HG03135 (cell line): ENCODE measurements at regions not wholly inside any gene's neighbourhood (a gene's known extent, or its start where the extent isn't known, plus 50 kb on each side); places are given as distances from the start of the nearest gene placed in this dataset.
"Not testable (repeated sequence)": the region's sequence is repeated elsewhere in the genome, so short reads cannot be mapped to it uniquely, and the experiment has no call there.

Source experiments
- ATAC-seq: cut with Tn5 transposase; IDR thresholded peaks from one replicate; pipeline ENCODE4 v1.9.1; 2021; ENCODE audit warnings: mild to moderate bottlenecking, moderate library complexity; ENCODE audit not compliant: unreplicated experiment

DNA sequence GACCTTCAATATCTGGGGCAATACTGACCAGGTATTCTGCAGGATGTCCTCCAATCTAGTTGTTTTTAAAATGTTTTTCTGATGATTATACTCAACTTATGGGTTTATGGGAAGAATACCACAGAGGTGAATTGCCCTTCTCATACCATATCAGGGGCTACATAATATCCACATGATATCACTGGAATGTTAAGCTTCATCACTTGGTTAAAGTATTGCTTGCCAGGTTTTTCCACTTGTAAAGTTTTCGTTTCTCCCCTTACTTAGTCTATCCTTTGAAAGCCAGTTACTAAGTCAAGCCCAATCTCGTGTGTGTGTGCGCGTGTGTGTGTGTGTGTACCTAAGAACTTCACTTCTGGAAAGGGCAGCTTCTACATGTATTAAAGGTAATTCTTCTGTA, 980.9 kb upstream of the FBXO33 start:
- ATAC-seq = no peak

- no peak for ATAC-seq
These were observed 978.5 kb upstream of the FBXO33 start for GRCh38 chr14:40410708-40411107.

DNA sequence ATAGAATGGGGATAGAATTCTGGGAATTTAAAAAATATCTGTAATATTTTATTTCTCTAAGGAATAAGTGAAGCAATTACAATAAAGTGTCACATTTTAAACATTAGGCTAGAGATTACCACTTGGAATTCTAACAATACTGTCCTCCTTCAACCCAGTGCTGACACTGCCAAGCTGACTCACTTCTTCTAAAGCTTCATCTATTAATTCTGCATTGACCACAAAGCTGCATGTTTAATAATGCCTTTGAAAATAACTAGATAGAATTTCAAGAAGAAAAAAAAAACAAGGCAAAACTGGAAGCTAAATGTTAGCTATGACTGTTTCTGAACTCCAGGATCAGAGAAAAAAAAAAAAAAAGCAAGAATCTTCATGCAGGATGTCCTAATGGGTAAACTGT, 970.7 kb upstream of the FBXO33 start:
- no peak for ATAC-seq

DNA sequence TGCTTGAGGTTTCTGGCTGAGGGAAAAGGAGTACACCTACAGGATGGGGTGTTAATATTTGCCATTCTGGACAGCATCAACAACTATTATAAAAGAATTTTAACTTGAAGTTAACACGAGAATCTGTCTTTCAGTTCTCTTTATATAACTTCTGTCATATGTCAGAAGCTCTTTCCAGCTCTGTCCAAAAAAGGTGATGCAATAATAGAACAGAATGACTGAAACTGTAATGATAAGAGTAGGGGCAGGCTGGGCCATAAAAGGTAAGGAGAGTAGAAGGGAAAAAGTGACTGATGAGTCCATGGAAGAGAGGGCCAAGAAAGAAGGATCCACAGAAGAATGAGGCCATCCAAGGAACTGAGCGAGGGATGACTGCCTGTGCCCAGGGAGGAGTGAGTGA, 966.7 kb upstream of the FBXO33 start:
- no peak for ATAC-seq

- no peak for ATAC-seq
These were observed 962.6 kb upstream of the FBXO33 start for GRCh38 chr14:40394634-40395340.

DNA sequence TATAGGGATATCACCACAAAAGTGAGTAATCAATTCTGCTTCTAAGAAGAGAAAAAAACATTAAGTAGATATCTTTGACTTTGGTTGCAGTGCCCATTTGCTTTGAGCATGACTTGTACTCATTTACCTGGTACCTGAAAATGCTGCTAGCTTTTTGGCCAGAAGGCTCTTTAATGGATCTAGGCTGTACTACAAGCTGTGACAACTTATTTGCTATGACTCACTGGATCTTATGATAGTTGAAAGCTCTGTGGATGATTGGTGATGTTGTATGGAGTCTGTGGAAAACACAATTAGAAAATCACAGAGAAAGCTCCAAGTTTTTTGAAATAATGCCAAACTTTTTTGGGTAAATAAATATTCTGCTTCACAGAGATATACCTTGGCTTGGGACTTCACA, 960.9 kb upstream of the FBXO33 start:
- ATAC-seq = no peak

- no peak for ATAC-seq
These were observed 954.2 kb upstream of the FBXO33 start for GRCh38 chr14:40386433-40386832.

GRCh38 chr14:40374221-40374620, 942.0 kb upstream of the FBXO33 start:
- ATAC-seq = no peak

- no peak for ATAC-seq
These were observed 938.8 kb upstream of the FBXO33 start for GRCh38 chr14:40371011-40371410.

- no peak for ATAC-seq
These were observed 936.1 kb upstream of the FBXO33 start for GRCh38 chr14:40368314-40368713.

DNA sequence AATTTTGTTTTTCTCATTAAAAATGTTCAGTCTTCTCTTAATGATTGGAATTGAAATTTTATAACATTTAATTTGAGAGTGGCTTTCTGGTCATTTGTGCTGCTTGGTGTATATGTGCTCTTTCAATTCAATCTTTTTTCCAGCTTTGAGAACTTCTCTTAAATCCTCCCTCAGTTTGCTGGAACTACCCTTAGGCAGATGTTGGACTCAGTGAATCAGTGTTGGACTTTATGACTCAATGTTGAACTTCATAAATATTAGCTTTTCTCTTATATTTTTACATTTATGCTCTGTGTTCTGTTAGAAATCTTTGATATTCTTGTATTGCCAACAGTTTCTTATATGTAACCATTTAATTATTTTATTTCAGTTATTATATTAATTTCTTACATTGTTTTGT, 935.5 kb upstream of the FBXO33 start:
- ATAC-seq = no peak

- ATAC-seq = no peak
These were observed 933.1 kb upstream of the FBXO33 start for GRCh38 chr14:40365305-40365704.

- ATAC-seq = no peak
These were observed 930.6 kb upstream of the FBXO33 start for GRCh38 chr14:40362856-40363255.

GRCh38 chr14:40354754-40355153, 922.5 kb upstream of the FBXO33 start:
- no peak for ATAC-seq

- not testable (repeated sequence) for ATAC-seq
These were observed 915.9 kb upstream of the FBXO33 start for GRCh38 chr14:40348104-40348503.

GRCh38 chr14:40347675-40348074, 915.4 kb upstream of the FBXO33 start:
- ATAC-seq = no peak

DNA sequence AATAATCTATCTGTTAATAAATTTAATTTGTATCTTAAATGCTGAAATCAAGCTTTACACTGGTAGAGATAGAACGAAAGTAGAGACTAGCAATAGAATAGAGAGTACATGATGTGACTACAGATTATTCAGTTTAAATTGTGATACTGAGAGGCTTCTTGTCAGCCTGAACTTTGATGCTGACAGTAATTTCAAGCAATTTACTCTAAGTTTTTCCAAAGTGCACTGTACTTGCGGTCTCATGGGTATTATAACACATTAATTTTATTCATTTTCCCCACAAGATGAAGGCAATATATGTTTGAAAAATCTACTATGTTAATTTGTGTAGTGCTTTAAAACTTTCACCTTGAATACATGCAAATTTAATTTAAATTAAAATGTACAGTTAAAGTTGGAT, 914.0 kb upstream of the FBXO33 start:
- ATAC-seq = no peak

DNA sequence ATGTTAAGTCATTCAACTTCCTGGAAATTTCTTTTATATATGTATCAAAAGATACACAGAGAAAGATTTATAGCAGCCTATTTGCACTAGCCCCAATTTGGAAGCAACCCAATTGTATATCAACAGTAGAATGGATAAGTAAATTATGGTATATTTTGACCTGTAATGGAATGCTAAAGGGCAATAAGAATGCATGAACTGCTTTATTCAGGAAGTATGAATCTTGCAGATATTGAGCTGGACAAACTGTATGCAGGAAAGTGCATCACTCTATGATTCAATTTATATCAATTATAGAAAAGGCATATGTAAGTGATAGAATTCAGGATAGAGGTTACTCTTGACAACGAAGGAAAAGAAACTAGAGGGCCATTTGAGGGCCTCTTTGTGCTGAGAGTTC, 913.1 kb upstream of the FBXO33 start:
- ATAC-seq = no peak

- ATAC-seq = no peak
These were observed 908.5 kb upstream of the FBXO33 start for GRCh38 chr14:40340708-40341107.

DNA sequence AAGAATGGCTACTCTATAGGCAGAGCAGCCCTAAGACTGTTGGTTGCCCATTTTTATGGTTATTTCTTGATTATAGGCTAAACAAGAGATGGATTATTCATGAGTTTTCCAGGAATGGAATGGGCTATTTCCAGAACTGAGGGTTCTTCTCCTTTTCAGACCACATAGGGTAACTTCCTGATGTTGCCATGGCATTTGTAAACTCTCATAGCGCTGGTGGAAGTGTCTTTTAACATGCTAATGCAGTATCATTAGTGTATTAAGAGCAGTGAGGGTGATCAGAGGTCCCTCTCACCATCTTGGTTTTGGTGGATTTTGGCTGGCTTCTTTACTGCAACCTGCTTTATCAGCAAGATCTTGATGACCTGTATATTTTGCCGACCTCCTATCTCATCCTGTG, 904.6 kb upstream of the FBXO33 start:
- no peak for ATAC-seq

DNA sequence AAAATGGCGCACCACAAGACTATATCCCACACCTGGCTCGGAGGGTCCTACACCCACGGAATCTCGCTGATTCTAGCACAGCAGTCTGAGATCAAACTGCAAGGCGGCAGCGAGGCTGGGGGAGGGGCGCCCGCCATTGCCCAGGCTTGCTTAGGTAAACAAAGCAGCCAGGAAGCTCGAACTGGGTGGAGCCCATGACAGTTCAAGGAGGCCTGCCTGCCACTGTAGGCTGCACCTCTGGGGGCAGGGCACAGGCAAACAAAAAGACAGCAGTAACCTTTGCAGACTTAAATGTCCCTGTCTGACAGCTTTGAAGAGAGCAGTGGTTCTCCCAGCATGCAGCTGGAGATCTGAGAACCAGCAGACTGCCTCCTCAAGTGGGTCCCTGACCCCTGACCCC, 894.3 kb upstream of the FBXO33 start:
- ATAC-seq = not testable (repeated sequence)

DNA sequence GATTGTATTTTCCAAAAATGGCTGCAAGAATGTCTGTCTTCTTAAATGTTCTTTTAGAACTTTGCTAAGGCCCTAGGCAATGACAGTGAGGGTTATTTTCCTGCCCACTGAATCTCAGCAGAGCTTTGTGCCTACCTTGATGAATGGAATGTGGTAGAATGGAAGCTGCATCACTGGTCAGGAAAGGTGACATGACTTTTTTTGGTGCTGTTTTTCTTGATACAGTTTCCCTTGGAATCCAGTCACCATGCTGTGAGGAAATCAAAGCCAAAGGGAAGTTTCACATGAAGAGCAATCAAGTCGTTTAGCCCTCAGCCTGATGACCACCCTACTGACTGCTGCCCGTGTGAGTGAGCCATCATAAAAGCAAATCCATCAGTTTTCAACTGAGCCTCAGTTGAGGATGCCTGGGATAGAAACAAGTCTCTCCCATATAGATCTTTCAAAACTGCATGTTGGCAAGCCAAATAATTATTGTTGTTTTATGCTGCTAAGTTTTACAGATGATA, 886.0 kb upstream of the FBXO33 start:
- no peak for ATAC-seq

- no peak for ATAC-seq
These were observed 885.5 kb upstream of the FBXO33 start for GRCh38 chr14:40317690-40318089.
